PC-9 (cell line): ENCODE measurements at regions not wholly inside any gene's neighbourhood (a gene's known extent, or its start where the extent isn't known, plus 50 kb on each side); places are given as distances from the start of the nearest gene placed in this dataset.

ENCODE experiments used
- BruUV-seq: library from RNA; stranded (reverse); fragments of 400-500 nt; replicated peaks from 2 replicates; lab custom pipeline; 2021; lab: Mats Ljungman, UMichigan
- CTCF ChIA-PET: fragments of 300-600 bp; sonication (Branson Sonifier 250); formaldehyde crosslinking; loops from one replicate; lab custom pipeline; 2022; ENCODE audit warnings: antibody characterized with exemption; lab: Charles Lee
- POLR2A ChIA-PET: fragments of 300-600 bp; sonication (Branson Sonifier 250); formaldehyde crosslinking; loops from one replicate; lab custom pipeline; 2022; ENCODE audit warnings: antibody characterized with exemption; ENCODE audit not compliant: unreplicated experiment; lab: Charles Lee
- DNase-seq, 2 experiments: peaks; one replicate each; pipeline versions ENCODE4 v3.0.0 to v3.0.0-alpha.2; 2015 to 2022; ENCODE audit warnings: mixed read lengths in 1 of 2
- H2AFZ ChIP-seq: fragments of 200-600 bp; sonication (generic); 2 replicates; pipeline ENCODE4 v1.8.1; 2017; ENCODE audit warnings: antibody characterized with exemption
- H3F3A ChIP-seq: fragments of 200-600 bp; sonication (generic); 2 replicates; pipeline ENCODE4 v1.8.1; 2017; ENCODE audit warnings: antibody characterized with exemption, mild to moderate bottlenecking, low read depth; ENCODE audit not compliant: insufficient read depth
- H3K27ac ChIP-seq: fragments of 200-600 bp; sonication (generic); 2 replicates; pipeline ENCODE4 v1.6.1; 2016; ENCODE audit warnings: mixed run types
- H3K27me3 ChIP-seq: fragments of 200-600 bp; sonication (generic); 2 replicates; pipeline ENCODE4 v1.6.1; 2016; ENCODE audit warnings: low read depth, mixed run types; ENCODE audit not compliant: insufficient read depth
- H3K36me3 ChIP-seq: fragments of 200-600 bp; sonication (generic); 2 replicates; pipeline ENCODE4 v1.6.1; 2016; ENCODE audit warnings: low read depth, mixed run types
- H3K4me1 ChIP-seq: fragments of 200-600 bp; sonication (generic); replicated peaks from 2 replicates; pipeline ENCODE4 v1.6.1; 2016; ENCODE audit warnings: mixed run types; ENCODE audit not compliant: insufficient read depth
- H3K4me2 ChIP-seq: fragments of 200-600 bp; sonication (generic); 2 replicates; pipeline ENCODE4 v1.6.1; 2017; ENCODE audit warnings: mixed run types
- H3K4me3 ChIP-seq: fragments of 200-600 bp; sonication (generic); 2 replicates; pipeline ENCODE4 v1.6.1; 2016; ENCODE audit warnings: mixed run types
- H3K79me2 ChIP-seq: fragments of 200-600 bp; sonication (generic); 2 replicates; pipeline ENCODE4 v1.6.1; 2017; ENCODE audit warnings: low read depth, mixed run types
- H3K9me2 ChIP-seq: fragments of 200-600 bp; sonication (generic); 2 replicates; pipeline ENCODE4 v1.8.1; 2017; ENCODE audit warnings: mild to moderate bottlenecking; ENCODE audit not compliant: insufficient read depth
- H3K9me3 ChIP-seq: fragments of 200-600 bp; sonication (generic); 2 replicates; pipeline ENCODE4 v1.8.1; 2016; ENCODE audit warnings: low read depth; ENCODE audit not compliant: insufficient read depth
- H4K20me1 ChIP-seq: fragments of 200-600 bp; sonication (generic); 2 replicates; pipeline ENCODE4 v1.8.1; 2017; ENCODE audit not compliant: insufficient read depth
- CTCF ChIP-seq: fragments of 200-600 bp; sonication (generic); conservative IDR thresholded peaks from 2 replicates; pipeline ENCODE4 v1.6.1; 2017; ENCODE audit warnings: mixed run types, antibody characterized with exemption, mild to moderate bottlenecking, moderate library complexity
- EZH2 ChIP-seq: fragments of 200-600 bp; sonication (generic); IDR thresholded peaks from 2 replicates; pipeline ENCODE4 v1.8.0; 2017; ENCODE audit warnings: antibody characterized with exemption, low read depth
- intact Hi-C: fragments of 100-400 bp; cut with micrococcal nuclease; formaldehyde crosslinking; loops from one replicate; pipeline ENCODE4 v1.10.0; 2022; ENCODE audit not compliant: unreplicated experiment

- H4K20me1 ChIP-seq: no peaks in the 10 kb centered on the region
- no peaks in the 10 kb centered on the region for H3K36me3 ChIP-seq
- TF ChIP-seq CTCF: no peak
- TF ChIP-seq EZH2: no peak
- no peak for DNase-seq
- no peak overlapping the region for H3K27ac ChIP-seq
- H3K4me1 ChIP-seq: no peaks in the 10 kb centered on the region
- no peaks in the 10 kb centered on the region for H3K9me3 ChIP-seq
- no peaks in the 10 kb centered on the region for H3K79me2 ChIP-seq
- no peak overlapping the region for H2AFZ ChIP-seq
- H3F3A ChIP-seq: no peaks in the 10 kb centered on the region
- H3K4me3 ChIP-seq: no peak overlapping the region
- H3K9me2 ChIP-seq: no peaks in the 10 kb centered on the region
- POLR2A ChIA-PET: no interaction called here
- no TSS peak for BruUV-seq
- intact Hi-C loops: no loop called here
- peaks cover 64% of the 10 kb centered on the region for H3K27me3 ChIP-seq
- CTCF ChIA-PET: no interaction called here
- H3K4me2 ChIP-seq: no peak overlapping the region
Observed at GRCh38 chr11:116529271-116529670, 243.5 kb downstream of the BUD13 start.

- H2AFZ ChIP-seq: no peak overlapping the region
- no peaks in the 10 kb centered on the region for H3K79me2 ChIP-seq
- no peaks in the 10 kb centered on the region for H3K36me3 ChIP-seq
- H3K9me3 ChIP-seq: no peaks in the 10 kb centered on the region
- no peaks in the 10 kb centered on the region for H3K9me2 ChIP-seq
- ChIA-PET CTCF (no interaction called here), POLR2A (no interaction called here)
- H3K27me3 ChIP-seq: peaks cover 46% of the 10 kb centered on the region
- no peak overlapping the region for H3K4me3 ChIP-seq
- H3K4me1 ChIP-seq: no peaks in the 10 kb centered on the region
- H3K4me2 ChIP-seq: no peak overlapping the region
- intact Hi-C loops: no loop called here
- TF ChIP-seq CTCF: no peak
- TF ChIP-seq EZH2: no peak
- no peak overlapping the region for H3K27ac ChIP-seq
- DNase-seq: no peak
- no peaks in the 10 kb centered on the region for H3F3A ChIP-seq
- no TSS peak for BruUV-seq
- no peaks in the 10 kb centered on the region for H4K20me1 ChIP-seq
Observed at GRCh38 chr11:116527180-116527991, 245.4 kb downstream of the BUD13 start.

GRCh38 chr11:116525961-116526495, 246.8 kb downstream of the BUD13 start:
- intact Hi-C loops: no loop called here
- Histone ChIP-seq H3K4me1 (no peaks in the 10 kb centered on the region), H3K36me3 (no peaks in the 10 kb centered on the region), H3K9me3 (no peaks in the 10 kb centered on the region), H3K27ac (no peak overlapping the region), H3K9me2 (no peaks in the 10 kb centered on the region), H3K27me3 (peaks cover 46% of the 10 kb centered on the region), H3K4me3 (no peak overlapping the region), H3K79me2 (no peaks in the 10 kb centered on the region), H3F3A (no peaks in the 10 kb centered on the region), H4K20me1 (no peaks in the 10 kb centered on the region), H2AFZ (no peak overlapping the region), H3K4me2 (no peak overlapping the region)
- TF ChIP-seq EZH2 (no peak), CTCF (no peak)
- no peak for DNase-seq
- BruUV-seq: no TSS peak
- CTCF ChIA-PET: no interaction called here
- POLR2A ChIA-PET: no interaction called here
